GM19324 (cell line): ENCODE measurements at regions not wholly inside any gene's neighbourhood (a gene's known extent, or its start where the extent isn't known, plus 50 kb on each side); places are given as distances from the start of the nearest gene placed in this dataset.

ENCODE experiments used
- ATAC-seq: cut with Tn5 transposase; IDR thresholded peaks from one replicate; pipeline ENCODE4 v1.9.1; 2021; ENCODE audit warnings: mild to moderate bottlenecking, moderate library complexity; ENCODE audit not compliant: unreplicated experiment, low FRiP score

GRCh38 chr20:7458459-7458858 is 481.8 kb downstream of the HAO1 start:
- ATAC-seq: no peak

- ATAC-seq: no peak
These were observed 481.2 kb downstream of the HAO1 start for GRCh38 chr20:7459083-7459482.

GRCh38 chr20:7463290-7463689 is 477.0 kb downstream of the HAO1 start:
- no peak for ATAC-seq

GRCh38 chr20:7470912-7471311 is 469.3 kb downstream of the HAO1 start:
- no peak for ATAC-seq

- ATAC-seq: no peak
These were observed 450.0 kb downstream of the HAO1 start for GRCh38 chr20:7490288-7490687.

- ATAC-seq: no peak
These were observed 448.0 kb downstream of the HAO1 start for GRCh38 chr20:7492257-7492656.

GRCh38 chr20:7493311-7493710 is 446.9 kb downstream of the HAO1 start:
- ATAC-seq: no peak

- ATAC-seq: no peak
These were observed 443.8 kb downstream of the HAO1 start for GRCh38 chr20:7496394-7496991.

- no peak for ATAC-seq
These were observed 442.3 kb downstream of the HAO1 start for GRCh38 chr20:7497985-7498384.

GRCh38 chr20:7499201-7499600 is 441.1 kb downstream of the HAO1 start:
- ATAC-seq: no peak

GRCh38 chr20:7500231-7500663 is 440.0 kb downstream of the HAO1 start:
- no peak for ATAC-seq

GRCh38 chr20:7503501-7503900 is 436.8 kb downstream of the HAO1 start:
- no peak for ATAC-seq

- no peak for ATAC-seq
These were observed 435.0 kb downstream of the HAO1 start for GRCh38 chr20:7505152-7505834.

- no peak for ATAC-seq
These were observed 434.4 kb downstream of the HAO1 start for GRCh38 chr20:7505835-7506221.

GRCh38 chr20:7516621-7517111 is 423.6 kb downstream of the HAO1 start:
- no peak for ATAC-seq

GRCh38 chr20:7520361-7520760 is 419.9 kb downstream of the HAO1 start:
- no peak for ATAC-seq

- no peak for ATAC-seq
These were observed 417.0 kb downstream of the HAO1 start for GRCh38 chr20:7523288-7523687.

- ATAC-seq: no peak
These were observed 400.2 kb downstream of the HAO1 start for GRCh38 chr20:7540018-7540417.

- no peak for ATAC-seq
These were observed 399.3 kb downstream of the HAO1 start for GRCh38 chr20:7540923-7541322.

GRCh38 chr20:7571101-7571500 is 369.2 kb downstream of the HAO1 start:
- no peak for ATAC-seq

GRCh38 chr20:7571521-7572055 is 368.7 kb downstream of the HAO1 start:
- no peak for ATAC-seq

- ATAC-seq: no peak
These were observed 360.4 kb downstream of the HAO1 start for GRCh38 chr20:7579888-7580287.
